NCI-H446 (cell line): ENCODE measurements at regions not wholly inside any gene's neighbourhood (a gene's known extent, or its start where the extent isn't known, plus 50 kb on each side); places are given as distances from the start of the nearest gene placed in this dataset.

ENCODE experiments used
- DNase-seq, 2 experiments: peaks; one replicate each; lab custom pipeline; 2025; lab: John Stamatoyannopoulos, UW

- DNase-seq = no peak
Observed at GRCh38 chr3:86282106-86282787, 708.7 kb downstream of the VGLL3 start.

GRCh38 chr3:86269364-86270155 is 721.4 kb downstream of the VGLL3 start:
- DNase-seq = no peak

- no peak for DNase-seq
Observed at GRCh38 chr3:86257955-86258641, 732.9 kb downstream of the VGLL3 start.

- DNase-seq = no peak
Observed at GRCh38 chr3:86254480-86254879, 736.5 kb downstream of the VGLL3 start.

- no peak for DNase-seq
Observed at GRCh38 chr3:86251781-86252180, 739.2 kb downstream of the VGLL3 start.

GRCh38 chr3:86249833-86250232 is 741.1 kb downstream of the VGLL3 start:
- no peak for DNase-seq

- DNase-seq = no peak
Observed at GRCh38 chr3:86245360-86245759, 745.6 kb downstream of the VGLL3 start.

- no peak for DNase-seq
Observed at GRCh38 chr3:86244905-86245304, 746.0 kb downstream of the VGLL3 start.

- no peak for DNase-seq
Observed at GRCh38 chr3:86239946-86240345, 751.0 kb downstream of the VGLL3 start.

- DNase-seq = no peak
Observed at GRCh38 chr3:86234506-86235254, 756.3 kb downstream of the VGLL3 start.

- DNase-seq = no peak
Observed at GRCh38 chr3:86230762-86231161, 760.2 kb downstream of the VGLL3 start.

GRCh38 chr3:86229775-86230094 is 761.2 kb downstream of the VGLL3 start:
- no peak for DNase-seq

GRCh38 chr3:86229086-86229774 is 761.7 kb downstream of the VGLL3 start:
- no peak for DNase-seq

- DNase-seq = no peak
Observed at GRCh38 chr3:86228101-86228500, 762.8 kb downstream of the VGLL3 start.

- no peak for DNase-seq
Observed at GRCh38 chr3:86225461-86225860, 765.5 kb downstream of the VGLL3 start.

- no peak for DNase-seq
Observed at GRCh38 chr3:86221601-86222000, 769.3 kb downstream of the VGLL3 start.

GRCh38 chr3:86208772-86209171 is 782.2 kb downstream of the VGLL3 start:
- DNase-seq = no peak

- DNase-seq = no peak
Observed at GRCh38 chr3:86182606-86183005, 808.3 kb downstream of the VGLL3 start.

GRCh38 chr3:86180696-86181095 is 810.3 kb downstream of the VGLL3 start:
- DNase-seq = peak in 1 of 2 experiments; percentile 1

- no peak for DNase-seq
Observed at GRCh38 chr3:86178095-86178494, 812.9 kb downstream of the VGLL3 start.

GRCh38 chr3:86176445-86176784 is 814.5 kb downstream of the VGLL3 start:
- DNase-seq = no peak
